ENCODE measurements at regions not wholly inside any gene's neighbourhood (a gene's known extent, or its start where the extent isn't known, plus 50 kb on each side); places are given as distances from the start of the nearest gene placed in this dataset.

- intact Hi-C loops (cut with DNase I), result no loop called here
- DNase-seq (no peak), ATAC-seq (ENCODE audit: poor library complexity) (no peak)
Observed at GRCh38 chrX:51798701-51799100, 55.5 kb downstream of the GSPT2 start.

DNA sequence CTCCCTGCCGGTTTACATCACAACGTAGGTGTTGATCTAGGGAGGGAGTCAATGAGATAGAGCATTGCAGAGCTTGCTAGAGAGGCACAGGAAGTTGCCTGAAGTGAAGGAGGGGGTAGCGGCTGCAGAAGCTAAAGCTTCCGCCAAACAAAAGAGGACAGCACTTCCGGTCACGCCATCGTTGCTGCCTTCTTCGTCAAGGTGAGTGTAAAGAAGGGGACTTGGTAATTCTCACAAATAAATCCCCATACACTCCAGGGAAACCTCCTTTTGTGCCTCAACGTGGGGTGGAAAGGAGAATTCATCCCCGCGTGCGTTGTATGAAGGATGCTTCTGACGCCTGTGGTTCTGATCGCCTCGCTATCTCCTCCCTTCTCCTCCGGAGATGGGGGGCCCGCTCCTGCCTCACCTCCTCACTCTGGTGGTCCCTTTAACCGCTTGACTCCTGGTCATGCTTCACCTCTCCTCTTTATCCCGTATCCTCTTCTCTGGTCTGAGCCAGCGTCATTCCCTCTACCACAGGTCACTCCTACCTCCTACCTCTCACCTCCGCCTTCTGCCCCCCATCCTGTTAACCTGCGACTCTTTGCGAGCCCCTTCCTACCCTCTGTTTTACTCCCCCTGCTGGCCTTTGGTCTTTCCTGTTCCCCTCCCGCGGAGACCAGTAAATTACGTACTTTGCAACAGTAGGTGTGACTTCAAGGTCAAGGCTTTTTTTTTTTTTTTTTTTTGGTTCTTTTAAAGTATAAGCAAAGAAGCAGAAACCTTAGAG is 59.9 kb downstream of the GSPT2 start:
- intact Hi-C loops (cut with DNase I), result no loop called here
- ATAC-seq (ENCODE audit: poor library complexity) (peak; percentile 97), DNase-seq (peak; percentile 45)

DNA sequence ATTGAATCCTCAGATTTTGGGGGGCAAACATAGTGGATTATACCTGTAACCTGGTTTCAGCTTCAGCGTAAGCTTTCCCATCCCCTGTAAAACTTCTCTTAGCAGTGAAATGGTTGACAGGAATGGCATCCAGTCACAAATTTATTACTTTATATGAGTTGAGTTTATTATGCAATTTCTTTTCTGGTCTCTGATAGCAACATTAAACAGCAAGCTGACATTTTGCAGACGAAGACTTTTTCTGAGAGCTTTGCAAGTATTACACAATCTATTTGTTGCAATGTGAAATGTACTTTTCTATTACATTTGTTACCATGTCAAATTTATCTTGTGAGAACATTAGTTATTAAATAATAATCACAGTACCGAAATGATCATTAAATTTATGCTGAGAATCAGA is 60.6 kb downstream of the GSPT2 start:
- no peak for ATAC-seq (ENCODE audit: poor library complexity)
- no peak for DNase-seq
- intact Hi-C loops (cut with DNase I), result no loop called here

DNA sequence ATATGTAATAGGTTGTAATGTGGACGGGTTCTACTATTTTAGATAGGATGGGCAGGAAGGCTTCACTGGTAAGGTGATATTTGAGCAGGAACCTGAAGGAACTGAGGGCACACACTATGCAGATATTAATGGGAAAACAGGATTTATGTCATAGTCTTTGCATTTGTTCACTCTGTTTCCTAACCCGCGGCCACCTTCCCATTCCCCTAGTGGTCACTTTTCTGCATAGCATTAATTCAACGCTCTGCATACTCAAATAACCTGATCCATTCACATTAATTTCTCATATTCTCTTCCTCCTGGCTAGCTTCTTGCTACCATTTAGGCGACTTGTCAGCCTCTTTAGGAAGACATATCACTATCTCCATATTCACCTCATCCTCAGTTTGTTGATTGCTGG is 61.5 kb downstream of the GSPT2 start:
- DNase-seq (no peak), ATAC-seq (ENCODE audit: poor library complexity) (no peak)
- intact Hi-C loops (cut with DNase I), result no loop called here

GRCh38 chrX:51813886-51814460 is 70.7 kb downstream of the GSPT2 start:
- no peak for DNase-seq
- ATAC-seq (ENCODE audit: poor library complexity), result no peak
- intact Hi-C loops (cut with DNase I), result no loop called here

GRCh38 chrX:51824061-51824460 is 69.4 kb upstream of the MAGED1 start:
- intact Hi-C loops (cut with DNase I), result no loop called here
- ATAC-seq (ENCODE audit: poor library complexity), result no peak
- no peak for DNase-seq

DNA sequence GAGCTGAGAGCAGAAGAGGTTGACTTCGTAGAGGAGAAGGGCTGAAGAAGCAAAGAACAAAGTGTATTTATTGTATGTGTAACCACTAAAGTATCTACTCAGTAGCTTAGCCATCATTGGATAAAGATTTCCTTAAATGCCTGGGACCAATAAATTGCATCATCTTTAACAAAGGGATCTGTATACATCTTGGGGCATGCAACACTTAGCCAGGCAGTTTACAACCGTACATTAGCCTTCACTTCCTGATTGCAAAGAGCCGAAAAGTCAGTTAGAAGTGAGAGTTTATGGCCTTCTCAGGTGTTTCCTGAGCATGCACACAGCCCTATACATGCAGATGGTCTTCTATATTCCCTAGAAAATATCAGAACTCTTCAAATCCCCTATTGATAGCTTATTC is 68.0 kb upstream of the MAGED1 start:
- ATAC-seq (ENCODE audit: poor library complexity) (no peak), DNase-seq (no peak)
- intact Hi-C loops (cut with DNase I), result no loop called here

DNA sequence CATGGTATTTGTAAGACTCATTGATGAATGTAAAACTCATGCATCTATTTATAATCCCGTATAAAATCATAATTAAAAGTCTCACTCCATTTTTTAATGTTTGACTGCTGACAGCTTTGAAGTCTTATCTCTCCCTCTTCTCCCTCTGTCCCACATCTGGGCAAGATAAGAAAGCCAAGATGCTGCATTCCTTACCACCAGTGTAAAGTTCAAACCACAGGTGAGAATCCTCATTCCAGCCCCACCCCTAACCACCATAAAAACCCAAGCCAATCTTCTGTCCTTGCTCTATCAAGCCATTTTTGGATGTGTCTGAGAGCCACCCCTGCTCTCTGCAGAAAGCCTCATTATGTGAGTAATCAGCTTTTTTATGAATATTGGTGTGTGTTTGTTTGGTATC is 59.3 kb upstream of the MAGED1 start:
- intact Hi-C loops (cut with DNase I), result no loop called here
- no peak for DNase-seq
- no peak for ATAC-seq (ENCODE audit: poor library complexity)

DNA sequence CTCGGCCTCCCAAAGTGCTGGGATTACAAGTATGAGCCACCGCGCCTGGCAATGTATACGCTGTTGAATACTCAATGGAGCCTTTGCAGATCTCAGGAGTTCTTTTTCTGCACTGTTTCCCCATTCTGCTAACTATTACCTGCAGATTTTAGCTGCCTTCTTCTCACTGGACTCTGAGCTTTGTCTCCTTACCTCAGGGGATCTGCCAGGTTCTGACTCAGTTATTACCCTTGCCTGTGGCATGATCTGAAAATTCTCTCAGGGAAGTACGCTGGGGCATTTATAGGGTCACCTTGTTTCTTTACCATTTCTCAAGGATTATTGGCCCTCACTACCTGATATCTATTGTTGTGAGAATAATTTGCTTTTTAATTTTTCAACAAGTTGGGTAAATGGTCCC is 56.6 kb upstream of the MAGED1 start:
- intact Hi-C loops (cut with DNase I), result no loop called here
- DNase-seq, result no peak
- ATAC-seq (ENCODE audit: poor library complexity), result no peak

GRCh38 chrX:51837451-51837850 is 56.0 kb upstream of the MAGED1 start:
- intact Hi-C loops (cut with DNase I), result no loop called here
- DNase-seq (no peak), ATAC-seq (ENCODE audit: poor library complexity) (no peak)

GRCh38 chrX:51837921-51838320 is 55.5 kb upstream of the MAGED1 start:
- DNase-seq (peak; percentile 56), ATAC-seq (ENCODE audit: poor library complexity) (peak; percentile 53)
- intact Hi-C loops (cut with DNase I), result no loop called here
